ENCODE measurements at regions not wholly inside any gene's neighbourhood (a gene's known extent, or its start where the extent isn't known, plus 50 kb on each side); places are given as distances from the start of the nearest gene placed in this dataset.

- Histone ChIP-seq H3K9me3 (ENCODE audit: insufficient read depth, low read length) (no peaks in the 10 kb centered on the region), H3K4me2 (ENCODE audit: low read length) (no peak overlapping the region), H3K9ac (ENCODE audit: low read length) (no peak overlapping the region)
Measured at GRCh38 chr13:103306163-103306562, 239.9 kb upstream of the SLC10A2 start.

GRCh38 chr13:103303078-103303651 lies 236.9 kb upstream of the SLC10A2 start:
- H4K20me1 ChIP-seq (ENCODE audit: insufficient read depth, low read length): no peaks in the 10 kb centered on the region
- no peak overlapping the region for H3K9ac ChIP-seq (ENCODE audit: low read length)
- no peaks in the 10 kb centered on the region for H3K9me3 ChIP-seq (ENCODE audit: insufficient read depth, low read length)
- H3K4me2 ChIP-seq (ENCODE audit: low read length): no peak overlapping the region
- no peak overlapping the region for H3K4me3 ChIP-seq (ENCODE audit: low read length)
- no peaks in the 10 kb centered on the region for H3K27me3 ChIP-seq (ENCODE audit: low read depth, low read length)
- H3K27ac ChIP-seq (ENCODE audit: low read length): no peak overlapping the region
- no peaks in the 10 kb centered on the region for H3K36me3 ChIP-seq (replicated peaks; ENCODE audit: low read depth, low read length)
- no peaks in the 10 kb centered on the region for H3K79me2 ChIP-seq (ENCODE audit: low read length)
- no peaks in the 10 kb centered on the region for H3K4me1 ChIP-seq (ENCODE audit: low read length)
- TF ChIP-seq EZH2phosphoT487 (IDR thresholded peaks at IDR 0.05; ENCODE audit: low read depth) (no peak), CTCF (IDR thresholded peaks at IDR 0.05; ENCODE audit: low read depth, low read length) (no peak)
- no peak overlapping the region for H2AFZ ChIP-seq (ENCODE audit: low read depth, low read length)

More at GRCh38 chr13:103306163-103306562, 239.9 kb upstream of the SLC10A2 start:
- H4K20me1 ChIP-seq (ENCODE audit: insufficient read depth, low read length): no peaks in the 10 kb centered on the region
- H3K27me3 ChIP-seq (ENCODE audit: low read depth, low read length): no peaks in the 10 kb centered on the region
- no peak overlapping the region for H3K27ac ChIP-seq (ENCODE audit: low read length)
- H3K4me3 ChIP-seq (ENCODE audit: low read length): no peak overlapping the region
- TF ChIP-seq CTCF (IDR thresholded peaks at IDR 0.05; ENCODE audit: low read depth, low read length): no peak
- no peaks in the 10 kb centered on the region for H3K36me3 ChIP-seq (replicated peaks; ENCODE audit: low read depth, low read length)
- H3K79me2 ChIP-seq (ENCODE audit: low read length): no peaks in the 10 kb centered on the region
- no peak overlapping the region for H2AFZ ChIP-seq (ENCODE audit: low read depth, low read length)
- no peaks in the 10 kb centered on the region for H3K4me1 ChIP-seq (ENCODE audit: low read length)

- H2AFZ ChIP-seq (ENCODE audit: low read depth, low read length): no peak overlapping the region
- H4K20me1 ChIP-seq (ENCODE audit: insufficient read depth, low read length): no peaks in the 10 kb centered on the region
- no peak overlapping the region for H3K4me3 ChIP-seq (ENCODE audit: low read length)
- H3K27me3 ChIP-seq (ENCODE audit: low read depth, low read length): no peaks in the 10 kb centered on the region
- TF ChIP-seq CTCF (IDR thresholded peaks at IDR 0.05; ENCODE audit: low read depth, low read length): no peak
- TF ChIP-seq EZH2phosphoT487 (IDR thresholded peaks at IDR 0.05; ENCODE audit: low read depth): no peak
- no peaks in the 10 kb centered on the region for H3K36me3 ChIP-seq (replicated peaks; ENCODE audit: low read depth, low read length)
- H3K4me2 ChIP-seq (ENCODE audit: low read length): no peak overlapping the region
- H3K27ac ChIP-seq (ENCODE audit: low read length): no peak overlapping the region
- no peaks in the 10 kb centered on the region for H3K4me1 ChIP-seq (ENCODE audit: low read length)
- H3K9ac ChIP-seq (ENCODE audit: low read length): no peak overlapping the region
- H3K9me3 ChIP-seq (ENCODE audit: insufficient read depth, low read length): no peaks in the 10 kb centered on the region
- H3K79me2 ChIP-seq (ENCODE audit: low read length): no peaks in the 10 kb centered on the region
Measured at GRCh38 chr13:103302676-103303075, 236.5 kb upstream of the SLC10A2 start.

GRCh38 chr13:103299079-103299478 lies 232.9 kb upstream of the SLC10A2 start:
- Histone ChIP-seq H3K27ac (ENCODE audit: low read length) (no peak overlapping the region), H3K79me2 (ENCODE audit: low read length) (no peaks in the 10 kb centered on the region), H3K36me3 (replicated peaks; ENCODE audit: low read depth, low read length) (no peaks in the 10 kb centered on the region), H2AFZ (ENCODE audit: low read depth, low read length) (no peak overlapping the region), H3K4me2 (ENCODE audit: low read length) (no peak overlapping the region), H3K4me3 (ENCODE audit: low read length) (no peak overlapping the region), H3K9ac (ENCODE audit: low read length) (no peak overlapping the region), H3K27me3 (ENCODE audit: low read depth, low read length) (no peaks in the 10 kb centered on the region), H4K20me1 (ENCODE audit: insufficient read depth, low read length) (no peaks in the 10 kb centered on the region), H3K4me1 (ENCODE audit: low read length) (no peaks in the 10 kb centered on the region), H3K9me3 (ENCODE audit: insufficient read depth, low read length) (no peaks in the 10 kb centered on the region)
- no peak for TF ChIP-seq EZH2phosphoT487 (IDR thresholded peaks at IDR 0.05; ENCODE audit: low read depth)
- no peak for TF ChIP-seq CTCF (IDR thresholded peaks at IDR 0.05; ENCODE audit: low read depth, low read length)

All from OCI-LY3 (cell line).